CD4-positive, alpha-beta memory T cell (primary cell): ENCODE measurements at regions not wholly inside any gene's neighbourhood (a gene's known extent, or its start where the extent isn't known, plus 50 kb on each side); places are given as distances from the start of the nearest gene placed in this dataset.
A peak's percentile ranks its signal among the peaks of the same experiment; 100 is the strongest.
"Not testable (repeated sequence)": the region's sequence is repeated elsewhere in the genome, so short reads cannot be mapped to it uniquely, and the experiment has no call there.

Experiments
- CTCF ChIA-PET: fragments of 350-600 bp; sonication (Branson Sonifier 250); formaldehyde crosslinking; loops from one replicate; lab custom pipeline; 2021; ENCODE audit warnings: inconsistent platforms; ENCODE audit not compliant: partially characterized antibody; lab: Charles Lee
- POLR2A ChIA-PET: fragments of 350-600 bp; sonication (Branson Sonifier 250); formaldehyde crosslinking; loops from one replicate; lab custom pipeline; 2021; ENCODE audit not compliant: partially characterized antibody; lab: Charles Lee
- DNase-seq, 5 donors: peaks; one replicate each; pipeline versions ENCODE4 v3.0.0 to v3.0.0-alpha.2; 2020 to 2022; ENCODE audit warnings: mixed read lengths in 1 of 5
- H3K27ac ChIP-seq: one replicate; pipeline ENCODE4 v1.7.0; 2013; ENCODE audit warnings: low read depth, low read length
- H3K27me3 ChIP-seq: 2 replicates; pipeline ENCODE4 v1.7.0; 2013; ENCODE audit warnings: mild to moderate bottlenecking, low read length, moderate library complexity; ENCODE audit not compliant: insufficient read depth
- H3K36me3 ChIP-seq: 2 replicates; pipeline ENCODE4 v1.7.0; 2013; ENCODE audit warnings: mild to moderate bottlenecking, low read length, moderate library complexity; ENCODE audit not compliant: insufficient read depth
- H3K4me1 ChIP-seq: 2 replicates; pipeline ENCODE4 v1.7.0; 2013; ENCODE audit warnings: mild to moderate bottlenecking, low read length, moderate library complexity; ENCODE audit not compliant: insufficient read depth
- H3K4me3 ChIP-seq, 2 donors: one replicate each; pipeline ENCODE4 v1.7.0; 2013; ENCODE audit warnings: low read length in 2 of 2, mild to moderate bottlenecking in 1 of 2
- H3K9me3 ChIP-seq, 2 donors: one replicate each; pipeline ENCODE4 v1.7.0; 2013; ENCODE audit warnings: low read length in 2 of 2, control low read depth in 1 of 2; ENCODE audit not compliant: control insufficient read depth in 1 of 2
- H3K27ac Mint-ChIP-seq, 7 donors: one replicate each; pipeline ENCODE4 v1.8.0; 2020 to 2021; ENCODE audit warnings: mixed read lengths in 7 of 7, mild to moderate bottlenecking in 6 of 7, inconsistent platforms in 3 of 7, moderate library complexity in 3 of 7
- H3K27me3 Mint-ChIP-seq, 2 donors: one replicate each; pipeline ENCODE4 v1.8.0; 2020 to 2021; ENCODE audit warnings: mixed read lengths in 2 of 2
- H3K36me3 Mint-ChIP-seq, 2 donors: one replicate each; pipeline ENCODE4 v1.8.0; 2020 to 2021; ENCODE audit warnings: mixed read lengths in 2 of 2, inconsistent platforms in 1 of 2, mild to moderate bottlenecking in 1 of 2
- H3K4me1 Mint-ChIP-seq, 4 donors: one replicate each; pipeline ENCODE4 v1.8.0; 2020 to 2021; ENCODE audit warnings: mixed read lengths in 4 of 4, mild to moderate bottlenecking in 1 of 4
- H3K4me3 Mint-ChIP-seq, 8 donors: one replicate each; pipeline ENCODE4 v1.8.0; 2020 to 2021; ENCODE audit warnings: mixed read lengths in 8 of 8, mild to moderate bottlenecking in 7 of 8, moderate library complexity in 6 of 8, inconsistent platforms in 3 of 8
- H3K9me3 Mint-ChIP-seq, 8 donors: one replicate each; pipeline ENCODE4 v1.8.0; 2020 to 2021; ENCODE audit warnings: mixed read lengths in 8 of 8, mild to moderate bottlenecking in 5 of 8, inconsistent platforms in 3 of 8, moderate library complexity in 1 of 8
- intact Hi-C: fragments of 100-400 bp; cut with micrococcal nuclease; formaldehyde crosslinking; loops from one replicate; pipeline ENCODE4 v1.15.1; 2023

- no peaks in the 10 kb centered on the region for H3K9me3 ChIP-seq
- POLR2A ChIA-PET, result no interaction called here
- no peaks in the 10 kb centered on the region for H3K36me3 ChIP-seq
- Mint-ChIP-seq H3K27ac (no peak overlapping the region), H3K4me1 (peaks cover 1 to 5% (median 5%) of the 10 kb centered on the region in 4 donors), H3K27me3 (peaks cover 0 to 3% of the 10 kb centered on the region in 2 donors), H3K9me3 (no peaks in the 10 kb centered on the region), H3K36me3 (no peaks in the 10 kb centered on the region), H3K4me3 (no peak overlapping the region)
- no peaks in the 10 kb centered on the region for H3K27me3 ChIP-seq
- no peak overlapping the region for H3K4me3 ChIP-seq
- intact Hi-C loops, result loop anchor here (10.0 kb wide), 1 partner anchor 797 kb away; no protein-coding TSS in a partner anchor
- CTCF ChIA-PET, result interaction anchor here (0.8 to 1.3 kb wide), 2 partner anchors 335 to 683 kb away, joined by 3 to 6 read pairs; no protein-coding TSS in a partner anchor
- no peak for DNase-seq
- peaks cover 4% of the 10 kb centered on the region for H3K4me1 ChIP-seq
- no peak overlapping the region for H3K27ac ChIP-seq
These were observed 186.5 kb downstream of the ERCC6L2 start for GRCh38 chr9:96062031-96062430.

- peak overlapping the region in 1 of 7 donors; percentile 31 for H3K27ac Mint-ChIP-seq
- no peaks in the 10 kb centered on the region for H3K9me3 ChIP-seq
- CTCF ChIA-PET, result interaction anchor here (0.6 to 1.3 kb wide), 3 partner anchors 25 to 682 kb away, joined by 3 to 6 read pairs (median 3); no protein-coding TSS in a partner anchor
- no peak overlapping the region for H3K27ac ChIP-seq
- DNase-seq, result peak; percentile 33 to 58 (median 47)
- peaks cover 4% of the 10 kb centered on the region for H3K4me1 ChIP-seq
- intact Hi-C loops, result loop anchor here (1.0 to 10.0 kb wide), 2 partner anchors 682 to 797 kb away; no protein-coding TSS in a partner anchor
- H3K36me3 Mint-ChIP-seq, result no peaks in the 10 kb centered on the region
- no peak overlapping the region for H3K4me3 ChIP-seq
- H3K9me3 Mint-ChIP-seq, result no peaks in the 10 kb centered on the region
- no peak overlapping the region for H3K4me3 Mint-ChIP-seq
- peaks cover 1 to 5% (median 5%) of the 10 kb centered on the region in 4 donors for H3K4me1 Mint-ChIP-seq
- POLR2A ChIA-PET, result no interaction called here
- H3K27me3 ChIP-seq, result no peaks in the 10 kb centered on the region
- no peaks in the 10 kb centered on the region for H3K36me3 ChIP-seq
- peaks cover 0 to 3% of the 10 kb centered on the region in 2 donors for H3K27me3 Mint-ChIP-seq
These were observed 185.9 kb downstream of the ERCC6L2 start for GRCh38 chr9:96061293-96061987.

- no peaks in the 10 kb centered on the region for H3K36me3 Mint-ChIP-seq
- POLR2A ChIA-PET, result no interaction called here
These were observed 182.7 kb downstream of the ERCC6L2 start for GRCh38 chr9:96058218-96058617.

DNA sequence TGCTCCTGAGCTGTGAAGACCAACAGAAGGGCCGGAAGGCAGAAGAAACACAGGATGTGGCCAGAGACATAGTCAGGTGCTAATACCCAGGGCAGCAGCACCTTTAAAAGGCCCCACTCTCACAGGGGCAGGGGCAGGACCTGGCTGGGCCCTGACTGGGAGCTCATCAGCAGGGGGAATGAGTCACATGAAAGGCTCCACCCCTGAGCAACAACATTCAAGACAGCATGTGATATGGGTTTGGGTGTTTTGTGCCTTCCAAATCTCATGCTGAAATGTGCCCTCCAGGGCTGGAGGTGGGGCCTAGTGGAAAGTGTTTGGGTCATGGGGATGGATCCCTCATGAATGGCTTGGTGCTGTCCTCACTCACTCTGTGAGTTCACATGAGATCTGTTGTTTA is 181.7 kb downstream of the ERCC6L2 start:
- Histone ChIP-seq H3K36me3 (no peaks in the 10 kb centered on the region), H3K4me3 (no peak overlapping the region), H3K27me3 (no peaks in the 10 kb centered on the region), H3K27ac (no peak overlapping the region), H3K9me3 (no peaks in the 10 kb centered on the region), H3K4me1 (peaks cover 4% of the 10 kb centered on the region)
- H3K9me3 Mint-ChIP-seq, result peaks cover 0 to 5% (median 0%) of the 10 kb centered on the region in 8 donors
- no peaks in the 10 kb centered on the region for H3K36me3 Mint-ChIP-seq
- H3K4me3 Mint-ChIP-seq, result no peak overlapping the region
- intact Hi-C loops, result no loop called here
- ChIA-PET POLR2A (no interaction called here), CTCF (no interaction called here)
- H3K27me3 Mint-ChIP-seq, result peaks cover 0 to 1% of the 10 kb centered on the region in 2 donors
- peaks cover 1 to 5% (median 4%) of the 10 kb centered on the region in 4 donors for H3K4me1 Mint-ChIP-seq
- peak overlapping the region in 2 of 7 donors; percentile 16 to 38 for H3K27ac Mint-ChIP-seq
- DNase-seq, result no peak

More at GRCh38 chr9:96058218-96058617, 182.7 kb downstream of the ERCC6L2 start:
- no peak overlapping the region for H3K4me3 Mint-ChIP-seq
- CTCF ChIA-PET, result interaction anchor here (0.7 kb wide), 1 partner anchor 675 kb away, joined by 3 read pairs; no protein-coding TSS in a partner anchor
- no peak overlapping the region for H3K27ac ChIP-seq
- no peak for DNase-seq
- H3K9me3 ChIP-seq, result no peaks in the 10 kb centered on the region
- H3K36me3 ChIP-seq, result no peaks in the 10 kb centered on the region
- H3K27me3 Mint-ChIP-seq, result peaks cover 0 to 3% of the 10 kb centered on the region in 2 donors
- H3K4me3 ChIP-seq, result no peak overlapping the region
- no peak overlapping the region for H3K27ac Mint-ChIP-seq
- peaks cover 0 to 5% (median 0%) of the 10 kb centered on the region in 8 donors for H3K9me3 Mint-ChIP-seq
- peaks cover 4% of the 10 kb centered on the region for H3K4me1 ChIP-seq
- intact Hi-C loops, result no loop called here
- peaks cover 1 to 5% (median 5%) of the 10 kb centered on the region in 4 donors for H3K4me1 Mint-ChIP-seq
- no peaks in the 10 kb centered on the region for H3K27me3 ChIP-seq

DNA sequence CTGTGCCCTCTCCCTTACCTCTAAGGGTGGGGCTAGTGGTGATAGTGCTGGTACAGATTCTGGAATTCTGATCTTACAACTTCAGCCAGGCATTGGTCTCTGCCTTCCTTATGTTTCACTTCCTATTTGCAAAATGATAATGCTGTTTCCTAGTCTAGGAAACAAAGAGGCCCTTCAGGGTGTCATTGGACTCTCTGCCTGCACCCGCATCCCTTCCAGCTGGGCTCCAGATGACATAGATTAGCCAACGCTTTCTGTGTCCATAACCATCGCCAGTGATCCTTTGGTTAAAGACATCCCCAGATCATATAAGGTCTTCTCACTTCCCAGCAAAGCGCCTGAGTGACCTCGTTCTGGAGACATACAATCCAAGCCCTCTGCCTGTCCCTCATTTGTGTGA is 180.7 kb downstream of the ERCC6L2 start:
- Mint-ChIP-seq H3K36me3 (no peaks in the 10 kb centered on the region), H3K27ac (no peak overlapping the region), H3K4me1 (peaks cover 0 to 3% (median 2%) of the 10 kb centered on the region in 4 donors), H3K4me3 (no peak overlapping the region), H3K9me3 (peaks cover 0 to 5% (median 0%) of the 10 kb centered on the region in 8 donors), H3K27me3 (peaks cover 0 to 1% of the 10 kb centered on the region in 2 donors)
- no peaks in the 10 kb centered on the region for H3K4me1 ChIP-seq
- no peaks in the 10 kb centered on the region for H3K27me3 ChIP-seq
- CTCF ChIA-PET, result no interaction called here
- no peak overlapping the region for H3K27ac ChIP-seq
- no peak overlapping the region for H3K4me3 ChIP-seq
- DNase-seq, result no peak
- intact Hi-C loops, result no loop called here
- no peaks in the 10 kb centered on the region for H3K9me3 ChIP-seq
- no peaks in the 10 kb centered on the region for H3K36me3 ChIP-seq
- POLR2A ChIA-PET, result no interaction called here

DNA sequence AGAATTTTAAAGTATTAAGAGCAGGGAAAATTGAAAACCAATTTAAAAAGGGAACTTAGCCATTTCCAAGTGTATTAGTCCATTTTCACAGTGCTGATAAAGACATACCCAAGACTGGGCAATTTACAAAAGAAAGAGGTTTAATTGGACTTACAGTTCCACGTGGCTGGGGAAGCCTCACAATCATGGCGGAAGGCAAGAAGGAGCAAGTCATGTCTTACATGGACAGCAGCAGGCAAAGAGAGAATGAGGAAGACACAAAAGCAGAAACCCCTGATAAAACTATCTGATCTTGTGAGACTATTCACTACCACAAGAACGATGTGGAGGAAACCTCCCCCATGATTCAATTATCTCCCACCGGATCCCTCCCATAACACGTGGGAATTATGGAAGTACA is 178.8 kb downstream of the ERCC6L2 start:
- H3K4me1 ChIP-seq, H3K27ac ChIP-seq, intact Hi-C loops: not testable (repeated sequence)

GRCh38 chr9:96052686-96053085 is 177.2 kb downstream of the ERCC6L2 start:
- H3K36me3 ChIP-seq, result no peaks in the 10 kb centered on the region
- Mint-ChIP-seq H3K27me3 (peaks cover 0 to 1% of the 10 kb centered on the region in 2 donors), H3K27ac (no peak overlapping the region), H3K4me1 (no peaks in the 10 kb centered on the region), H3K9me3 (peaks cover 0 to 5% (median 0%) of the 10 kb centered on the region in 8 donors), H3K36me3 (no peaks in the 10 kb centered on the region), H3K4me3 (no peak overlapping the region)
- ChIA-PET POLR2A (no interaction called here), CTCF (no interaction called here)
- no peaks in the 10 kb centered on the region for H3K27me3 ChIP-seq
- no peak overlapping the region for H3K27ac ChIP-seq
- intact Hi-C loops, result no loop called here
- DNase-seq, result no peak
- H3K4me3 ChIP-seq, result no peak overlapping the region
- H3K9me3 ChIP-seq, result no peaks in the 10 kb centered on the region
- H3K4me1 ChIP-seq, result no peaks in the 10 kb centered on the region

More for the DNA sequence above, 178.8 kb downstream of the ERCC6L2 start:
- H3K27ac Mint-ChIP-seq, result peak overlapping the region in 1 of 7 donors; percentile 62
- DNase-seq, H3K36me3 ChIP-seq, H3K9me3 Mint-ChIP-seq, H3K9me3 ChIP-seq, H3K4me3 ChIP-seq, H3K27me3 Mint-ChIP-seq, POLR2A ChIA-PET, H3K36me3 Mint-ChIP-seq, H3K4me1 Mint-ChIP-seq, CTCF ChIA-PET, H3K27me3 ChIP-seq, H3K4me3 Mint-ChIP-seq: not testable (repeated sequence)
